ENCODE measurements at regions not wholly inside any gene's neighbourhood (a gene's known extent, or its start where the extent isn't known, plus 50 kb on each side); places are given as distances from the start of the nearest gene placed in this dataset.

DNA sequence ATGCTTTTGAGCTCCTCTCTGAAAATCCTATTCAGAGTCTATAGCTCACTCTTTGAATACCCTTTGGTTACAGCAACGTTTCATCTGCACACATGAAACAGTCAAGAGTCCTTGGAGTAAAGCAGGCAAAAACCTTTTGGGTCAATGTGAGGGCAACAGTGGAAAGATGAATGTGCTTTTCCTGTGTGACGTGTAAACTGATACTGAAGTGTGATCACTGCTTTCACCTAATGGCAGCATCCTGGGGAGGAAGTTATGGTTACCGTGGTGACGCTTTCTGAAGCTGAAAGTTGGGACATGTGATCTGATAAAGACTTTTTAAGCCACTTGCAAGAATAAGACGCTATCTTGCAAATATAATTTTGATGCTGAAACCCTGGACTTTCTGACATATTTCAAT lies 160.0 kb downstream of the SEC16B start:
- TF ChIP-seq, protein P1, sequence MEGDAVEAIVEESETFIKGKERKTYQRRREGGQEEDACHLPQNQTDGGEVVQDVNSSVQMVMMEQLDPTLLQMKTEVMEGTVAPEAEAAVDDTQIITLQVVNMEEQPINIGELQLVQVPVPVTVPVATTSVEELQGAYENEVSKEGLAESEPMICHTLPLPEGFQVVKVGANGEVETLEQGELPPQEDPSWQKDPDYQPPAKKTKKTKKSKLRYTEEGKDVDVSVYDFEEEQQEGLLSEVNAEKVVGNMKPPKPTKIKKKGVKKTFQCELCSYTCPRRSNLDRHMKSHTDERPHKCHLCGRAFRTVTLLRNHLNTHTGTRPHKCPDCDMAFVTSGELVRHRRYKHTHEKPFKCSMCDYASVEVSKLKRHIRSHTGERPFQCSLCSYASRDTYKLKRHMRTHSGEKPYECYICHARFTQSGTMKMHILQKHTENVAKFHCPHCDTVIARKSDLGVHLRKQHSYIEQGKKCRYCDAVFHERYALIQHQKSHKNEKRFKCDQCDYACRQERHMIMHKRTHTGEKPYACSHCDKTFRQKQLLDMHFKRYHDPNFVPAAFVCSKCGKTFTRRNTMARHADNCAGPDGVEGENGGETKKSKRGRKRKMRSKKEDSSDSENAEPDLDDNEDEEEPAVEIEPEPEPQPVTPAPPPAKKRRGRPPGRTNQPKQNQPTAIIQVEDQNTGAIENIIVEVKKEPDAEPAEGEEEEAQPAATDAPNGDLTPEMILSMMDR (conservative IDR thresholded peaks at IDR 0.05; ENCODE audit: low read length): no peak
- TF ChIP-seq EZH2phosphoT487 (IDR thresholded peaks at IDR 0.05; ENCODE audit: borderline replicate concordance, low read depth, low read length): no peak

Data from OCI-LY7 (cell line).